ENCODE measurements at regions not wholly inside any gene's neighbourhood (a gene's known extent, or its start where the extent isn't known, plus 50 kb on each side); places are given as distances from the start of the nearest gene placed in this dataset.

GRCh38 chr1:239765163-239765562 is 326.5 kb upstream of the FMN2 start:
- no peak for TF ChIP-seq ELK1 (IDR thresholded peaks at IDR 0.05; ENCODE audit: borderline replicate concordance, low read depth, low read length)
- no peak for TF ChIP-seq CHD1 (IDR thresholded peaks at IDR 0.05; ENCODE audit: low read depth, low read length)
- no peak for TF ChIP-seq SMC3 (IDR thresholded peaks at IDR 0.05; ENCODE audit: low read depth, low read length)
- TF ChIP-seq CTCF (conservative IDR thresholded peaks at IDR 0.05; ENCODE audit: low read depth, low read length) = no peak
- TF ChIP-seq USF2 (IDR thresholded peaks at IDR 0.05; ENCODE audit: low read depth, low read length) = no peak
- TF ChIP-seq MXI1 (IDR thresholded peaks at IDR 0.05; ENCODE audit: borderline replicate concordance, low read depth, low read length) = no peak
- TF ChIP-seq NFE2L2 (IDR thresholded peaks at IDR 0.05; ENCODE audit: low read depth, low read length) = no peak
- no peak for TF ChIP-seq RCOR1 (IDR thresholded peaks at IDR 0.05; ENCODE audit: insufficient replicate concordance, low read length)
- no peak for TF ChIP-seq RAD21 (IDR thresholded peaks at IDR 0.05; ENCODE audit: low read length)
- TF ChIP-seq FOS (IDR thresholded peaks at IDR 0.05; ENCODE audit: low read depth, low read length) = no peak
- TF ChIP-seq MAZ (IDR thresholded peaks at IDR 0.05; ENCODE audit: borderline replicate concordance, low read depth, low read length) = no peak
- no peak for TF ChIP-seq CEBPB (IDR thresholded peaks at IDR 0.05; ENCODE audit: low read depth, low read length)
- TF ChIP-seq MAFK (IDR thresholded peaks at IDR 0.05; ENCODE audit: low read depth, low read length) = no peak
- no peak for TF ChIP-seq BHLHE40 (IDR thresholded peaks at IDR 0.05; ENCODE audit: low read depth, low read length)
- TF ChIP-seq RFX5 (IDR thresholded peaks at IDR 0.05; ENCODE audit: low read depth, low read length) = no peak
- TF ChIP-seq POLR2A (IDR thresholded peaks at IDR 0.05; ENCODE audit: low read depth, low read length) = no peak
- no peak overlapping the region for H2BK15ac ChIP-seq (ENCODE audit: low read depth, low read length)
- H3K27me3 ChIP-seq (ENCODE audit: control insufficient read depth, insufficient read depth, low read length) = no peaks in the 10 kb centered on the region
- H4K5ac ChIP-seq (ENCODE audit: low read depth, low read length) = no peak overlapping the region
- no peak overlapping the region for H3K56ac ChIP-seq (ENCODE audit: extremely low read depth, insufficient read depth, low read length)
- H3K14ac ChIP-seq (replicated peaks; ENCODE audit: low read depth, low read length) = no peak overlapping the region
- H3K9me3 ChIP-seq (ENCODE audit: control insufficient read depth, insufficient read depth, low read length) = peaks cover 4% of the 10 kb centered on the region; the same call in 1 of the 2 replicates
- dilution Hi-C loops (cut with HindIII; ENCODE audit: low sequenced_read_pairs, unreplicated experiment) = no loop called here
- no peak overlapping the region for H2BK5ac ChIP-seq (ENCODE audit: low read depth, low read length, poor library complexity, severe bottlenecking)
- in situ Hi-C loops (cut with MboI; ENCODE audit: low sequenced_read_pairs) = no loop called here
- ATAC-seq (ENCODE audit: low read depth) = no peak
- no peak for DNase-seq
- ChIA-PET CTCF (no interaction called here), POLR2A (ENCODE audit: unreplicated experiment) (no interaction called here)
- no peaks in the 10 kb centered on the region for H3K4me1 ChIP-seq (ENCODE audit: control insufficient read depth, insufficient read depth, low read length)
- no peak overlapping the region for H2AFZ ChIP-seq (replicated peaks; ENCODE audit: low read length, poor library complexity)
- intact Hi-C loops (cut with micrococcal nuclease) = no loop called here
- BruUV-seq (replicated peaks) = no TSS peak
- H3K4me2 ChIP-seq (ENCODE audit: low read depth, low read length) = no peak overlapping the region
- H4K91ac ChIP-seq (ENCODE audit: insufficient read depth, low read depth, low read length) = no peak overlapping the region
- H4K20me1 ChIP-seq (ENCODE audit: insufficient read depth, low read length) = no peaks in the 10 kb centered on the region
- H3K36me3 ChIP-seq (ENCODE audit: control insufficient read depth, insufficient read depth, low read length) = no peaks in the 10 kb centered on the region
- WGBS, 2 experiments (ENCODE audit: extremely low coverage in 2 of 2, insufficient read length in 1 of 2) = no CpG with 5 or more reads among the region's 5 CpGs
- H2BK120ac ChIP-seq (ENCODE audit: low read depth, low read length) = no peak overlapping the region
- no peak overlapping the region for H3K4me3 ChIP-seq (ENCODE audit: insufficient read depth, low read depth, low read length)
- no peak overlapping the region for H3K4ac ChIP-seq (ENCODE audit: low read depth, low read length)
- no peak overlapping the region for H3K27ac ChIP-seq (ENCODE audit: insufficient read depth, low read length)
- no peaks in the 10 kb centered on the region for H3K79me1 ChIP-seq (ENCODE audit: low read depth in 1 of 2, low read length in 2 of 2)
- no peak overlapping the region for H2BK20ac ChIP-seq (ENCODE audit: low read depth, low read length)
- H3K9ac ChIP-seq (ENCODE audit: low read depth, low read length) = no peak overlapping the region
- no peak overlapping the region for H2AK9ac ChIP-seq (replicated peaks; ENCODE audit: low read depth, low read length, poor library complexity)
- H3K9me1 ChIP-seq (ENCODE audit: insufficient read depth, low read length) = no peaks in the 10 kb centered on the region
- no peak overlapping the region for H3K18ac ChIP-seq (ENCODE audit: low read depth, low read length)
- H3K23ac ChIP-seq (ENCODE audit: low read depth, low read length) = no peak overlapping the region
- no peak overlapping the region for H2AK5ac ChIP-seq (ENCODE audit: low read depth, low read length)
- no peak overlapping the region for H4K8ac ChIP-seq (ENCODE audit: low read depth in 2 of 2, low read length in 2 of 2)

Data from IMR-90 (cell line).